Epithelial cell of proximal tubule (primary cell): ENCODE measurements at regions not wholly inside any gene's neighbourhood (a gene's known extent, or its start where the extent isn't known, plus 50 kb on each side); places are given as distances from the start of the nearest gene placed in this dataset.
"Not testable (repeated sequence)": the region's sequence is repeated elsewhere in the genome, so short reads cannot be mapped to it uniquely, and the experiment has no call there.

Experiments
- DNase-seq: peaks from one replicate; pipeline ENCODE4 v3.0.0-alpha.2; 2011; ENCODE audit warnings: low read depth
- H3K4me3 ChIP-seq: 2 replicates; pipeline ENCODE4 v1.5.1; 2011; ENCODE audit warnings: low read depth, mild to moderate bottlenecking, low read length
- CTCF ChIP-seq: conservative IDR thresholded peaks from 2 replicates; pipeline ENCODE4 v1.5.1; 2012; ENCODE audit warnings: low read depth, mild to moderate bottlenecking, low read length

GRCh38 chr1:166601650-166602278, 237.5 kb upstream of the POGK start:
- H3K4me3 ChIP-seq, result no peak overlapping the region
- no peak for DNase-seq
- no peak for TF ChIP-seq CTCF

DNA sequence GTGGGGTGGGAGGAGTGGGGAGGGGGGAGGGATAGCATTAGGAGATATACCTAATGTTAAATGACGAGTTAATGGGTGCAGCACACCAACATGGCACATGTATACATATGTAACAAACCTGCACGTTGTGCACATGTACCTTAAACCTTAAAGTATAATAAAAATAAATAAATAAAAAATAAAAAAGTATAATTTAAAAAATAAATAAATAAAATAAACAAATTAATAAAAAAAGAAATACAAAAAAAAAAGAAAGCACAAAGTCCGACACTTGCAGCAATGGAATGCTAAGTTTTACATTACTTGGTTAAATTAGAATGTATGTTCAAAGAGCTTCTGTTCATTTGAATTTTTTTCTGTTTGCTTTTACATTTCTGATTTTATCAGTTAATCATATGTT, 236.5 kb upstream of the POGK start:
- H3K4me3 ChIP-seq, DNase-seq: not testable (repeated sequence)

- TF ChIP-seq CTCF, result no peak
- no peak overlapping the region for H3K4me3 ChIP-seq
- DNase-seq, result no peak
Measured at GRCh38 chr1:166603296-166603695, 236.0 kb upstream of the POGK start.

DNA sequence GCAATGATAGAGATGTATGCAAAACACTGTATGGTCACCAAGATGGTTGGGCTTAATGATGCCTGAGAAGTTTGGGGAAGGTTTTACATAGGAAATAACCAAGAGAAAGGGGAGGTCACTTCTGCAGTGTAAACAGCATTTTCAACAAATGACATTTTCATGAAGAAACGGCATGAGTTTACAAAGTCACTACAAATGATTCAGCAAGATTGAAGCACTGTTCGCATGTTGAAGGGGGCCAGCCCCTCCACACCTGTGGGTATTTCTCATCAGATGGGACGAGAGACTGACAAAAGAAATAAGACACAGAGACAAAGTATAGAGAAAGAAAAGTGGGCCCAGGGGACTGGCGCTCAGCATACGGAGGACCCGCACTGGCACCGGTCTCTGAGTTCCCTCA, 234.1 kb upstream of the POGK start:
- TF ChIP-seq CTCF, result no peak

DNA sequence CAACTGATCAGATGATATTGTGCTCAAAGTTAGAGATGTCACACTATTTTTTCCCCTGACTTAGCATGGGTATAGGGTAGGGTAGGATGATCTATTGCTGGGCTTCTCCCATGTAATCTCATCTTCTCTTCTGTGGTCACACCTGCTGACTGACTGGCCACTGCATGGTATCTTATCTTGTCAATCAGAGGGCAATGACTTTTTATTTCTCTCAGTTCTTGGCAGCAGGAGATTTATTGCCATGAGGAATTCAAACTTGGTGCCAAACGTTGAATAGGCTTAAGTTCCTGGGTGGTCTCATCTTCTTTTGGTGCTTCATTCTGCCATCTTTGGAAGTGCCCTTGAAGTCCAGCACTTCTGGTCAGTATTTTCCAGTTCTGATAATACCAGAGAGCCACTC, 226.4 kb upstream of the POGK start:
- no peak overlapping the region for H3K4me3 ChIP-seq
- no peak for DNase-seq
- no peak for TF ChIP-seq CTCF

More for the DNA sequence above, 234.1 kb upstream of the POGK start:
- H3K4me3 ChIP-seq, result no peak overlapping the region
- DNase-seq, result no peak

- no peak for DNase-seq
- no peak overlapping the region for H3K4me3 ChIP-seq
- TF ChIP-seq CTCF, result no peak
Measured at GRCh38 chr1:166616206-166616605, 223.1 kb upstream of the POGK start.

DNA sequence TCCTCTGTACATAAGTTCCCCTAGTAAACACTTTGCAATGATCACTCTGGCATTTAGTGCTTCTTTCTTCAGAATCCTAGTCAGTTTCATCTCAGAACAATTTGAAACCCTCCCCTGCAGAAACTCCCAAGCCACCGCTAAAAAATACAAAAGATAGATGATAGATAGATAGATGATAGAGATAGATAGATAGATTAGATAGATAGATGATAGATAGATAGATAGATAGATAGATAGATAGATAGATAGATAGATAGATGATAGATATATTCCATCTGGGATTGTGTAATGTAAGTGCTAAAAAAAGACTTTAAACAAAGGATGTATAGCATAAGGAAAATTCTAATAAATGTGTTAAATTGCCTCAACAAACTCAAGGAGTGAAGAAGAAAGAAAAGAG, 212.6 kb upstream of the POGK start:
- no peak for TF ChIP-seq CTCF
- no peak for DNase-seq
- H3K4me3 ChIP-seq, result no peak overlapping the region
